Left hindlimb (tissue), 1 donor: ENCODE measurements at regions not wholly inside any gene's neighbourhood (a gene's known extent, or its start where the extent isn't known, plus 50 kb on each side); places are given as distances from the start of the nearest gene placed in this dataset.
A peak's percentile ranks its signal among the peaks of the same experiment; 100 is the strongest.
"Not testable (repeated sequence)": the region's sequence is repeated elsewhere in the genome, so short reads cannot be mapped to it uniquely, and the experiment has no call there.

ENCODE experiments used
- DNase-seq: peaks from one replicate; pipeline ENCODE4 v3.0.0-alpha.2; 2018

DNA sequence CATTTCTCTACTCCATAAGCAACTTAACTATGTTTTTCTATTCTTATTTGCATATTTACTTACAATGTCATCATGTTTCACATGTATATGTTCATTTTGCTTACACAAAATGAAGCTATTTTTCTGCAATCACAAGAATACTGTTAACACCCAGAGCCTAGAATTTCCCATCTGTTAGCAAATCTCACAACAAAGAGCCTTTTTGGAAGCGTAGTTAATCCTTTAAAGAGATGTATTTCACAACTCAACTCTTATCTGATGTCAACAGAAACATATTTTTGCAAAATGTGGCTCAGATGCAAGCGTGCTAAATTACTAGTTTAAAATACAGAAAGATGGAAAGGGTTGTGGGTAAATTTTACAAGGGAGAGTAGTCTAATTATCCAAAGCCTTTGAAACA, 110.6 kb upstream of the COL1A2 start:
- DNase-seq, result no peak

DNA sequence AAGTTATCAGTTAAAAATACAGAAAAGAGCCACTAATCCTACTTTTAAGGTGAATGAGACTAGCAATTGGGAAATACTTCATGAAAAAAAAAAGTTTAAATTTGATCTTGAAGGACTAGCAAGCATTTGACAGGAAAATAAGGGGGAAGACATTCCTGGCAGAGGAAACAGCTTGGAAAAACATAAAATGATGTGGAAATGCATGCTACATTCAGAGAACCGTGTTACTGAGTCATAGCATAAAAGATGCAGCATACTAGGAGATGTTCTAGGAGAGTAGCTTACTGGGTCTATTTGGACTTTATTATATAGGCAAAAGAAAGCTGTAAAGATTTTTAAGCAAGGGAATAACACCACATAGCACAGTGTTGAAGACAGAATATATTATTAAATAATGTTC, 108.6 kb upstream of the COL1A2 start:
- DNase-seq, result no peak

DNA sequence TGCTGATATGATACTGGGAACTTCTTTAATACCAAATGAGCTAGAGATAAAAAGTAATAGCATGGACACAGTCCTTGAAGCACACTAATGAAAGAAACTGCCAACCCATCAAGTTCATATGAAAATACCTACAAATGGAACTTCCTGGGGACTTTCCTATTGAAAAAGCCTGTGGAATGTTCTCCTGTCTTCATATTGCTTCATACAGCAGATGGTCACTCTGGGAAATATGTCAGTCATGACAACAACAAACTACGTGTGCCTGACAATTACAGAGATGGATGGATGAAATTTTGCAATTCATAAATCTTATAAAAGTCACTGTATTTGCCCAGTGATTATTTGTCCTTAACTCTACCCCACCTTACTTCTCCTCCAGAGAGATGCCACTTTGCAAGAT, 106.6 kb upstream of the COL1A2 start:
- no peak for DNase-seq

DNA sequence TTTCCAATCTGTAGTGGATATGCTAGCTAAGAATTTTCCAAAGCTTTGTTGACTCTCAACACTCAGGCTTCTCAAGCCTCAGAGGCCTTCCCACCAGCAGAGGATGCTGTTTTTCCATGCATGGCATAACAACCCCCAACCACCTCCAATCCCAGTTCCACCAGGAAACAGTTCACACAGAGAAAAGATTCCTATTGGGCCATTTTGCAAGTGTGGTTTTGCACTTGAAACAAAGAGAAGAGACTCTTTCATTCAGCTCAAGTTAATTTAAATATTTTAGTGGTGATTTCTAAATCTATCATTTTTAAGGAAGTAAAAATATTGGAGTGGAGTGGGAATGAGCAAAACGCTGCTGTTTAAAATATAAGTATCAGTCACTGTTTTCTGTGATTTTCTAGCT, 105.6 kb upstream of the COL1A2 start:
- peak; percentile 83 for DNase-seq

DNA sequence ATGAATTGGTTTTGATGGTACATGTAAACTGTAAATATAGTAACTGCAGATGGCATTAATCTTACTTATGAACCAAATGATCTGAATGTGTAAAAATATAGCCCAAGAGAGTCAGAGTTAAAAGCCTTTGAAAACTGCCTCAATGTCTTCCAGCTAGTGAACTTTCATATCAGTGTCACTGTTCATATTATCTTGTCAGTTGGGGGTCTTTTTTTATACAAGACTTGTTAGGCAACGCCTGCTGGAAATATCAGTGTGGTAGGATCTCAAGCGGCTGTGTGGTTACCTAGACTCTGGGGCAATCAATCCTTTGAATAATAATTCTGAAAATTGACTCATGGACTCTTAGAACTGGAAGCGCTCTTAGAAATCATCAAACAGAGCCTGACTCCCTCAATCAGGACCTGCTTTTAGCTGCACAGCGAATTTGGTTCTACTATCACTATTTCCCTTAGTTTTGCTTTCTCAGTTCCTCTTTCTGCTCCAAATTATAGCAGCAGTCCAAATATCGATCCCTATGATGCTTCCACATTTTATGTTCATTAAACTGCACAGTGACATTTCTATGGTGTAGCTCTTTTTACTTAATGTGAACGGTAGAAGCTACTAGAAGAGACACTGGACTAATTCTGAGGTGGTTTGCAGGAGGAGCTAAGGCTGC, 100.1 kb upstream of the COL1A2 start:
- DNase-seq, result no peak

DNA sequence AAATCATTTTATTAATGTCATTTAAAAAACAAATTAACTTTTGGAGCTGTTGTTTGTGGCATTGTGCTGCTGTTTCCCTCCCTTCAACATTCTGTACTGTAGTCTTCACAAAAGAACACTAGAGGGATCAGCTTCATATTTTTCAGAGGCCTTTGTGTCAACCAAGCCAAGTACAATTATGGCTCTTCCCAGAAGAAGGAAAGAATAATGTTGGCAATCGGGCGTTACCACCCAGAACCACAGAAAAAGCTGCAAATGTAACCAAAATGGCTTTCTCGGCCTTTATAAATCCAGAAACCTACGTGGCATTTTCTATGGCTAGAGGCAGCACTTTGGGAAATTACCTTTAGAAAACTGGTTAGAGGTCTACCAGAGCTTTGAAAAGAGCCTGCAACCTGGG, 98.8 kb upstream of the COL1A2 start:
- DNase-seq, result peak; percentile 79

DNA sequence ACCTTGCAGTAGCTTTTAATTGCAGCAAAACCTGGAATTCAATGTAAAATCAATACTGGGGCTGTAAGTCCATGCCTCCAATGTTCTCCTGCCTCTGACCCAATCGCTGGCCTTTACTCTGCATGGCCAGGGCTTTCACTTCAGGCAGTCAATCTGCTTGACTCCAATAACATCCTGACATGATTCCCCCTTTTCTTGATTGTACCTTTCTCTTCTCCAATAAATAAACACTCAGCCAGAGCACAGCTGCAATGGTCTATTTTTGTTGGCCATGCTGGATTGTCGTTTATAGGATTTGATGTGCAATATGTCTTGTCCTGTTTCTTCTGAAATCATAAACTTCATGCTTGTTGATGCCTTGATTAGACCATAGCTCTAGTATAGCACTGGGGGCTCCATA, 97.8 kb upstream of the COL1A2 start:
- no peak for DNase-seq

GRCh38 chr7:94297397-94297838, 97.3 kb upstream of the COL1A2 start:
- DNase-seq, result peak; percentile 88

DNA sequence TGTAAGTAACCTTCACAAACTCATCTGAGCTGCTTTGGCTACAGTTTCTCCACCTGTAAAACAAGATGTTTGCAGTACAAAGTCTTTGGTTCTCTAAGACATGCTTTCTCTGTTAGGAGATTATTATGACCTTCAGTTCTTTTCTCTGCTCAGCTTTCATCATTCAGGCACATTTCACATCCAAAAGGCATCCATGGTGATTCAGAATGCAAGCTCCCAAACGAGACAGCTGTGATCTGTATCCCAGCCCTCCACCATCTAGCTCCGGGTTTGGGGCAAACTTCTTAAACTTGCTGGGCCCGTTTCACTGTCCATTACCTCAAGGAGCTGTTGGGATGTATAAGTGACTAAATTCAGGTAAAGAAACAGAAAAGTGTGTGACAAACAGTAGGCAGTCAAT, 95.8 kb upstream of the COL1A2 start:
- DNase-seq, result no peak

- DNase-seq, result no peak
These were observed 94.4 kb upstream of the COL1A2 start for GRCh38 chr7:94300176-94300835.

DNA sequence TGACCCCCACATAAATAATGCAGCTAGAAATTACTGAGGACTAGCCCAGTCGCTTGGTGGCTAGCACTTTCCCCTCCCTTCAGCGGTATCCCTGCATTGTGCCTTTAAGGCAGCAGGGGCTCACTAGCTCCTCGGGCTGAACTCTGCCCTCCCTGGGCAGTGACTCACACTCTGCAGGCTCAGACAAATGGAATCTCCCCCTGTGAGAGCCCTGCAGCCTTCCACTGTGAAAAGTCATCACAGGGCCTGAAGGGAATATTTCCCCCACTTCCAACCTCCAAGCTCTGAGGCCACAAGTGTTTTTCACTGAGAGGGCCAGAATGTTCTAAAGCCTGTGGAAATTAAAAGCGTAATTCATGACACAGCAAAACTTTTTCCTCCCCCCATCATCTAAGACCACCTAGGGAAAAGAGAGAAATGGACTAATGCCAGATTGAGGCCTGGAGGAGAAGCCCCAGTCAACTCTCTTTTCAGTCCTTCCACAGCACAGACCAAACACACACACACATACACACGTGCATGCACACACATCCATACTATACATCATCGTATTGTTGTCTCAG, 93.6 kb upstream of the COL1A2 start:
- peak; percentile 77 for DNase-seq

GRCh38 chr7:94303118-94303517, 91.6 kb upstream of the COL1A2 start:
- DNase-seq, result no peak

GRCh38 chr7:94303695-94304094, 91.0 kb upstream of the COL1A2 start:
- peak; percentile 87 for DNase-seq

GRCh38 chr7:94304878-94305277, 89.8 kb upstream of the COL1A2 start:
- DNase-seq, result no peak

DNA sequence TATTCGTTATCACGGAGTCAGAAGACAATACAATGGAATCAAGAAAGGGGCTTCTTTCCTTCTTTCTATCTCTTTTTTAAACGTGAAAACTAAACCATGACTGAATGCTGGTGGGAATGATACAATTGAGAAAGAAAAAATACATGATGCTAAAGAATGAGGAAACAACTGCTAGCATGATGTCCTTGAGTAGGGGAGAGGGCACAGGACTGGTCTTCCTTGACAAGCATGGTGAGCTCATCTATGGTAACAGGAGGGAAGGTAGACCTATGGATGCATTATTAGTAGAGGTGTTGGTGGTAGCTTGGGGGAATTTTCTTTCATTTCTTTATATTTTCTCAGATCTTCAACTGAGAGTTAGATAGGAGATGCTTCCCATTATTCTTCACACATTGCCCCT, 88.9 kb upstream of the COL1A2 start:
- DNase-seq, result no peak

DNA sequence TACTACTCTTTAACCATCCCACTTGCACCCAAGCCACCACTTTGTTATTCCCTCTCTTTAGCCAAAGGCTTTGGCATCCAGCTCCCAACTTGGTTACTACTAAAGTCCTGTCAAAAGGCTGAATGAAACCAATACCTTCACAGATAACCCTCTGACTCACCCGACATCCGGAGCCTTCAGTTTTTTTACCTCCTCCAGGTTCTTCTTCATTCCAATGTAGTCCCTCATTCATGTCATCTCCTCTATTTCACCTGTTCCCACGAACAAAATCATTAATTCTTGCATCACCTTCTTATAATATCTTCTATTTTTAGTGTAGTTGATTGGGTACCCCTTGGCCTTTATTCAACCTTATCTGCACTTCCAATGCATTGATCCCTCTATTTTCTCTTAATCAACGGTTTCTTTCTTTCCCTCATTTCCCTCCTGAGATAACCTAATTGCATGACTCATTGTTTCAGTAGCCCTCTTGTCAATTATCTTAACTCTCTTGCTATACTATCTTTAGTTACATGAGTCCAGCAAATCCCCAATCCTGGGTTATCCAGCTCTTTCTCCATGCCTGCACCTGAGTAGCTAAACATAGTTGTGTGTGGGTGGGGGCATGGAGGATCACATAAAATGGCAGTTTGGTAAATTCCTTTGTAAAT, 87.2 kb upstream of the COL1A2 start:
- DNase-seq, result no peak

DNA sequence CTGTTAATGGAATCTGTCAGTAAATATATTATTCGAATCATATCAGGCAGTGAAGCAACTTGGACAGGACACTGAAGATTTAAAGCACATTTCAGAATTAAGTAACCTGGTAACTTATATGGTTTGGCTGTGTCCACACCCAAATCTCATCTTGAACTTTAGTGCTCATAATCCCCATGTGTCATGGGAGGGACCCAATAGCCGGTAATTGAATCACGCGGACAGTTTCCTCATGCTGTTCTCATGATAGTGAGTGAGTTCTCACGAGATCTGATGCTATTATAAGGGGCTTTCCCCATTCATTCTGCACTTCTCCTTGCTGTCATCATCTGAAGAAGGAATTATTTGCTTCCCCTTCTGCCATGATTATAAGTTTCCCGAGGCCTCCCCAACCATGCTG, 83.2 kb upstream of the COL1A2 start:
- no peak for DNase-seq

DNA sequence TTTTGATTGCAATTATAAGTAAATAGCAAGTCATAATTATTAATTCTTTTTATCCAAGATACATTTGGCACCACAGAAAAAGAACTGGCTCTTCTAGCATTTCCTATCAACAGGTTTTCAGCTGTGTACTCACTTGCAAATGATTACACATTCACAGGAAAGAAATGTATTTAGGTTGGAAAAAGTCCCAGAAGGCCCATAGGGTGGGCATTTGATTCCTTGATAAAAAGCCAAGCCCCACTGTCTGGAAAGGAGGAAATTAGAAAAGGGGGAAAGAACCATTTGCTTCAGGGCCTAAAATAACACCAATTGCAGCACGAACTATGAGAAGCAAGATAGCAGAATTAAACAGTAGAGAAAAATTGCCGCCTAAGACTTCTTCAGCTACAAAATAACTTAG, 80.8 kb upstream of the COL1A2 start:
- no peak for DNase-seq

DNA sequence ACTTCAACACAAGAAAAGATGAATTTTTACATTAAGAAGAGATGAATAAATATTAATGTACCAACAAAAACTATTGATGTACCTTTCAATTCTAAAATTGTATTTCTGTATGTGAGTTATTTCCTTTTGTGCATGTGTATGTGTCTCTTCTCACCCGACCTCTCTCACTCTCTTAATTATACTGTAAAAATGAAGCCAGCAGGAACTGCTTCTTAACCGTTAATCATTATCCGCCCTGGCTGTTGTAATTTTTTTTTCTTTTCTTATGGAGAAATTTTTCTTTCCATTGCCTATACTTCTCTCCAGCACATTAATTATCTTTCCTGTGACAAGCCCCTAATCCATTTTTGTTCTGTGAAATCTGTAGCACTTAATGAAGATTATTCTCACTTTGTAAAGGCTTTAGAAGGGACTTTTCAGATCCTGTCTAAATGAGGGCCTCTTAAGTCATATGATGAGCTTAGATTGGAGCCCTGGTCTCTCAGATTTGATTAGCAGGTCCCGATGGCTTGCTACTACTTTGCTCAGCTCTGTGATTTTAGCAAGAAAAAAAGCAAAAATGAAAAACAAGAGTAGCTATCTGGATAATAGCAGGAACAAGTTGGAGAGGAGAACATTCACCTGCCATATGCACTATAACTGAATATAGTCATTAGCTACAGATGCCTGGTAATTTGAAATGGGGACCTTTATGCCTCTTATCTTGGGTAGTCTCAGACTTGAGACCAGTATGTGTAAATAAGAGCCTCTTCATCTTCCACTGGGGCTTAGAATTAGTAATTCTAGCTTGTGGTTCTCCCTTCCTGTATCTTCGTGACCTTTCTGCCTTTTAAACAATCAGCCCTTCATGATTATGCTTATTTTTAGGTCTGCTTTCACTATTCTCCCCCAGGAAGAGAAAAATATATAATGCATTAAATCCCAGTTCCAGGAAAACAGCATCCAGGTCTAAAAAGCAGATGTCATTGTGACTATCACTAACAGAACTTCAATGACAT, 80.0 kb upstream of the COL1A2 start:
- DNase-seq, result no peak

DNA sequence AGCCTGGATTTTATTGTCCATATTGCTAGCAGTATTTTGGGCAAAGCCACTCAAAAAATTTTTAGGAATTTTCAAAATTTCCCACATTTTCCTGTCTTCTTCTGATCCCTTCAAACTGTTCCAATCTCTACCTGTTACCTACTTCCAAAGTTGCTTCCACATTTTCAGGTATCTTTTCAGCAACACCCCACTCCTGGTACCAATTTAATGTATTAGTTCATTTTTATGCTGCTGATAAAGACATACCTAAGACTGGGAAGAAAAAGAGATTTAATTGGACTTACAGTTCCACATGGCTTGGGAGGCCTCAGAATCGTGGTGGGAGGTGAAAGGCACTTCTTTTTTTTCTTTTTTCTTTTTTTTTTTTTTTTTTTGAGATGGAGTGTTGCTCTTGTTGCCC, 73.6 kb upstream of the COL1A2 start:
- DNase-seq, result not testable (repeated sequence)

- no peak for DNase-seq
These were observed 70.9 kb upstream of the COL1A2 start for GRCh38 chr7:94323844-94324243.

GRCh38 chr7:94324380-94325121, 70.1 kb upstream of the COL1A2 start:
- DNase-seq, result peak; percentile 37
